ENCODE measurements at regions not wholly inside any gene's neighbourhood (a gene's known extent, or its start where the extent isn't known, plus 50 kb on each side); places are given as distances from the start of the nearest gene placed in this dataset.
A peak's percentile ranks its signal among the peaks of the same experiment; 100 is the strongest.

GRCh38 chr2:145685383-145686050, 1165.6 kb upstream of the ZEB2 start:
- H3K27me3 ChIP-seq = no peaks in the 10 kb centered on the region
- no peaks in the 10 kb centered on the region for H3K9me3 ChIP-seq
- no peak for TF ChIP-seq CTCF (IDR thresholded peaks at IDR 0.05)

GRCh38 chr2:145682546-145683157, 1162.7 kb upstream of the ZEB2 start:
- no peak overlapping the region for H3K27ac ChIP-seq

More at GRCh38 chr2:145685383-145686050, 1165.6 kb upstream of the ZEB2 start:
- intact Hi-C loops (cut with DNase I) = no loop called here
- no peak for DNase-seq
- H3K4me1 ChIP-seq = no peaks in the 10 kb centered on the region
- no peaks in the 10 kb centered on the region for H3K36me3 ChIP-seq
- ATAC-seq = no peak
- no peak overlapping the region for H3K27ac ChIP-seq
- H3K4me3 ChIP-seq = no peak overlapping the region

GRCh38 chr2:145680276-145680675, 1160.4 kb upstream of the ZEB2 start:
- H3K9me3 ChIP-seq = no peaks in the 10 kb centered on the region
- no peak for DNase-seq
- H3K36me3 ChIP-seq = no peaks in the 10 kb centered on the region
- TF ChIP-seq CTCF (IDR thresholded peaks at IDR 0.05) = no peak
- no peak overlapping the region for H3K27ac ChIP-seq
- no peak overlapping the region for H3K4me3 ChIP-seq
- no peaks in the 10 kb centered on the region for H3K4me1 ChIP-seq
- no peaks in the 10 kb centered on the region for H3K27me3 ChIP-seq
- intact Hi-C loops (cut with DNase I) = no loop called here
- no peak for ATAC-seq

More at GRCh38 chr2:145682546-145683157, 1162.7 kb upstream of the ZEB2 start:
- Histone ChIP-seq H3K9me3 (no peaks in the 10 kb centered on the region), H3K27me3 (no peaks in the 10 kb centered on the region), H3K4me1 (no peaks in the 10 kb centered on the region), H3K36me3 (no peaks in the 10 kb centered on the region), H3K4me3 (no peak overlapping the region)
- DNase-seq (no peak), ATAC-seq (peak; percentile 40)
- TF ChIP-seq CTCF (IDR thresholded peaks at IDR 0.05) = no peak
- intact Hi-C loops (cut with DNase I) = no loop called here

GRCh38 chr2:145677371-145677770, 1157.5 kb upstream of the ZEB2 start:
- no peak overlapping the region for H3K4me3 ChIP-seq
- no peaks in the 10 kb centered on the region for H3K9me3 ChIP-seq
- no peak for TF ChIP-seq CTCF (IDR thresholded peaks at IDR 0.05)
- no peaks in the 10 kb centered on the region for H3K27me3 ChIP-seq
- H3K27ac ChIP-seq = no peak overlapping the region
- no peak for DNase-seq
- H3K4me1 ChIP-seq = no peaks in the 10 kb centered on the region
- intact Hi-C loops (cut with DNase I) = no loop called here
- no peak for ATAC-seq
- no peaks in the 10 kb centered on the region for H3K36me3 ChIP-seq

- Histone ChIP-seq H3K4me1 (no peaks in the 10 kb centered on the region), H3K36me3 (no peaks in the 10 kb centered on the region), H3K27me3 (no peaks in the 10 kb centered on the region), H3K4me3 (no peak overlapping the region), H3K9me3 (no peaks in the 10 kb centered on the region), H3K27ac (no peak overlapping the region)
- DNase-seq = no peak
- intact Hi-C loops (cut with DNase I) = no loop called here
- TF ChIP-seq CTCF (IDR thresholded peaks at IDR 0.05) = no peak
- no peak for ATAC-seq
Observed at GRCh38 chr2:145674705-145675104, 1154.8 kb upstream of the ZEB2 start.
